Stomach (tissue), 8 donors: ENCODE measurements at regions not wholly inside any gene's neighbourhood (a gene's known extent, or its start where the extent isn't known, plus 50 kb on each side); places are given as distances from the start of the nearest gene placed in this dataset.

Experiments
- DNase-seq, 2 donors: peaks; one replicate each; pipeline versions ENCODE4 v3.0.0 to v3.0.0-alpha.2; 2013 to 2019
- H3K27ac ChIP-seq, 5 donors: fragments of 200-600 bp in 4 of 5; sonication (generic) in 4 of 5; one replicate each; pipeline ENCODE4 v1.5.1; 2013 to 2019; ENCODE audit warnings: mild to moderate bottlenecking in 1 of 5, moderate library complexity in 1 of 5
- H3K27me3 ChIP-seq, 3 donors: fragments of 200-600 bp; sonication (generic); one replicate each; pipeline ENCODE4 v1.5.1; 2017 to 2019; ENCODE audit warnings: mixed run types in 1 of 3
- H3K36me3 ChIP-seq, 4 donors: fragments of 200-600 bp; sonication (generic); 1 replicate in 3 of 4; 2 replicates in 1 of 4; pipeline ENCODE4 v1.5.1; 2016 to 2019
- H3K4me1 ChIP-seq, 4 donors: fragments of 200-600 bp; sonication (generic); one replicate each; pipeline ENCODE4 v1.5.1; 2016 to 2019
- H3K4me3 ChIP-seq, 4 donors: fragments of 200-600 bp; sonication (generic) in 3 of 4; one replicate each; pipeline ENCODE4 v1.5.1; 2016 to 2019; ENCODE audit warnings: mild to moderate bottlenecking in 1 of 4
- H3K9me3 ChIP-seq, 4 donors: fragments of 200-600 bp; sonication (generic); one replicate each; pipeline ENCODE4 v1.5.1; 2016 to 2019
- CTCF ChIP-seq, 7 experiments: fragments of 450-650 bp in 4 of 7; fragments of 200-600 bp in 3 of 7; sonication (generic) in 3 of 7; IDR thresholded peaks; one replicate each; pipeline ENCODE4 v1.5.1; 2016 to 2019; ENCODE audit warnings: antibody characterized with exemption in 7 of 7, control low read depth in 2 of 7, mild to moderate bottlenecking in 1 of 7
- EP300 ChIP-seq: sonication (generic); formaldehyde crosslinking; IDR thresholded peaks from one replicate; pipeline ENCODE4 v1.6.1; 2017; ENCODE audit warnings: antibody characterized with exemption
- POLR2A ChIP-seq, 4 donors: fragments of 450-650 bp; IDR thresholded peaks; one replicate each; pipeline ENCODE4 v1.6.1; 2016; ENCODE audit warnings: antibody characterized with exemption in 4 of 4, control low read depth in 2 of 4, mild to moderate bottlenecking in 1 of 4, moderate library complexity in 1 of 4
- POLR2AphosphoS5 ChIP-seq, 3 donors: sonication (generic); formaldehyde crosslinking; IDR thresholded peaks; one replicate each; pipeline ENCODE4 v1.6.1; 2016; ENCODE audit warnings: antibody characterized with exemption in 3 of 3
- WGBS, 5 donors: extraction: QIAGEN DNeasy Blood & Tissue Kit in 3 of 5; methylation state at CpG; one replicate each; pipeline versions ENCODE4 v1.1.5 to v1.1.7; 2013 to 2018; 5-methylcytosine and 5-hydroxymethylcytosine counted together
- intact Hi-C: fragments of 100-400 bp; cut with DNase I; formaldehyde crosslinking; loops from one replicate; pipeline ENCODE4 v1.15.1; 2023; ENCODE audit warnings: low total_unique reads
- donor health status: healthy with polysubstance abuse.
- donor health status: Bipolar disorder and iron deficiency.
- donor health status: healthy.

DNA sequence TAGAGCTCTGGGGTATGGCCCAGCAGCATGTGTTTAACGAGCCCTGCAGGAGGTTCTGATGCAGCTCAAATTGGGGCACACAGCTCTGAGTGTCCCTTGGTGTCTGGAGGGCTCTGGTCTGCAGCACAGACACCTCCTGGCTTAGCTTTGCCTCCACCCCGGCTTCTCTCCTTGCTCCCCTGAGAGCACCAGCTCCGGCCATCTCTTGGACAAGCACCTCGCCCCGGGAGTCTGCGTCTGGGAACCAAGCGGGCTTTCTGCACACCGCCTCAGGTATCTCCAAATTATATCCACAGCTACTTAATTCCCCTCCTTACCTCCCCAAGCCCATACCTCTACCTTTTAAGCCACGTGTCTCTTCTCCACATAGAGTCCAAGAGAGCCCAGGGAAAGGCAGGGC, 83.7 kb upstream of the IRX4 start:
- intact Hi-C loops, result no loop called here
- 70 to 78% (median 76%) methylated on average over 9 of the region's 9 CpGs for WGBS, 5 donors
- no peaks in the 10 kb centered on the region for H3K27me3 ChIP-seq
- no peak for DNase-seq
- no peak overlapping the region for H3K4me3 ChIP-seq
- H3K36me3 ChIP-seq, result no peaks in the 10 kb centered on the region
- no peak overlapping the region for H3K27ac ChIP-seq
- TF ChIP-seq POLR2AphosphoS5 (IDR thresholded peaks at IDR 0.05) (no peak), POLR2A (IDR thresholded peaks at IDR 0.05) (no peak), EP300 (no peak), CTCF (IDR thresholded peaks at IDR 0.05) (no peak)
- H3K4me1 ChIP-seq, result no peaks in the 10 kb centered on the region
- no peaks in the 10 kb centered on the region for H3K9me3 ChIP-seq

GRCh38 chr5:1965925-1966324, 83.2 kb upstream of the IRX4 start:
- Histone ChIP-seq H3K27me3 (no peaks in the 10 kb centered on the region), H3K36me3 (no peaks in the 10 kb centered on the region), H3K9me3 (no peaks in the 10 kb centered on the region), H3K27ac (no peak overlapping the region), H3K4me1 (no peaks in the 10 kb centered on the region), H3K4me3 (no peak overlapping the region)
- intact Hi-C loops, result no loop called here
- DNase-seq, result no peak
- TF ChIP-seq EP300 (no peak), POLR2A (IDR thresholded peaks at IDR 0.05) (no peak), POLR2AphosphoS5 (IDR thresholded peaks at IDR 0.05) (no peak), CTCF (IDR thresholded peaks at IDR 0.05) (no peak)
- WGBS, 5 donors, result 69 to 81% (median 75%) methylated on average over 3 to 7 of the region's 7 CpGs

GRCh38 chr5:1963941-1964451, 81.3 kb upstream of the IRX4 start:
- WGBS, 5 donors, result 74 to 91% (median 83%) methylated on average over 11 to 14 of the region's 14 CpGs
- no peaks in the 10 kb centered on the region for H3K27me3 ChIP-seq
- H3K36me3 ChIP-seq, result no peaks in the 10 kb centered on the region
- intact Hi-C loops, result no loop called here
- DNase-seq, result no peak
- no peak overlapping the region for H3K27ac ChIP-seq
- no peaks in the 10 kb centered on the region for H3K9me3 ChIP-seq
- no peak for TF ChIP-seq EP300
- no peak for TF ChIP-seq POLR2AphosphoS5 (IDR thresholded peaks at IDR 0.05)
- no peak for TF ChIP-seq POLR2A (IDR thresholded peaks at IDR 0.05)
- TF ChIP-seq CTCF (IDR thresholded peaks at IDR 0.05), result no peak
- no peaks in the 10 kb centered on the region for H3K4me1 ChIP-seq
- H3K4me3 ChIP-seq, result no peak overlapping the region

- Histone ChIP-seq H3K27me3 (no peaks in the 10 kb centered on the region), H3K36me3 (no peaks in the 10 kb centered on the region), H3K9me3 (no peaks in the 10 kb centered on the region), H3K4me3 (no peak overlapping the region), H3K27ac (no peak overlapping the region), H3K4me1 (no peaks in the 10 kb centered on the region)
- DNase-seq, result no peak
- intact Hi-C loops, result no loop called here
- 78 to 89% (median 85%) methylated on average over 12 of the region's 12 CpGs for WGBS, 5 donors
- TF ChIP-seq POLR2AphosphoS5 (IDR thresholded peaks at IDR 0.05), result no peak
- TF ChIP-seq POLR2A (IDR thresholded peaks at IDR 0.05), result no peak
- TF ChIP-seq EP300, result no peak
- TF ChIP-seq CTCF (IDR thresholded peaks at IDR 0.05), result no peak
These were observed 80.6 kb upstream of the IRX4 start for GRCh38 chr5:1963358-1963757.
